ENCODE measurements at regions not wholly inside any gene's neighbourhood (a gene's known extent, or its start where the extent isn't known, plus 50 kb on each side); places are given as distances from the start of the nearest gene placed in this dataset.

DNA sequence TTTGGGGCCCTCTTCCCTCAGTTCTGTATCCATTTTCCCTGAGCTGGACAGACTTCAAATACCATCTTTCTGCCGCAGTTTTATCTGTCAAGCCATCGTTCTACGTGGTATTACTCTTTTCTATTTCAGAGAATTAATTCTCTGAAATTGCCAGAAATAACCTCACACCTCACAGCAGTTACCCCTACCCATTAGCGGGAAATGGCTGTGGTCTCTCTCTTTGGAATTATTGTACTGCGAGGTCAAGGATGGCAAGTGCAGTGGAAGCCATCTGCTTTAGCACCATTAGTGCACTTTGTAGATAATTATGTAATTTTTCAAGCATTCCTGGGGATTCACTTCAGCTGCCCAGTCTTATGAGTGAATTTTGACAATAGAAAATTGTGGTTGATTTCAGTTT lies 147.8 kb upstream of the CDH4 start:
- H3K9me3 ChIP-seq, result no peaks in the 10 kb centered on the region
- H3K4me1 ChIP-seq (ENCODE audit: insufficient read depth), result no peaks in the 10 kb centered on the region
- no peaks in the 10 kb centered on the region for H3K27me3 ChIP-seq
- WGBS, 3 donors, result 69 to 83% (median 77%) methylated on average over 5 of the region's 5 CpGs
- DNase-seq, result no peak
- H3K27ac ChIP-seq, result no peak overlapping the region
- intact Hi-C loops (cut with DNase I), result no loop called here
- no peaks in the 10 kb centered on the region for H3K36me3 ChIP-seq
- no peak overlapping the region for H3K4me3 ChIP-seq
- TF ChIP-seq EP300 (IDR thresholded peaks at IDR 0.05) (no peak), POLR2A (IDR thresholded peaks at IDR 0.05) (no peak)
- TF ChIP-seq, protein P1, sequence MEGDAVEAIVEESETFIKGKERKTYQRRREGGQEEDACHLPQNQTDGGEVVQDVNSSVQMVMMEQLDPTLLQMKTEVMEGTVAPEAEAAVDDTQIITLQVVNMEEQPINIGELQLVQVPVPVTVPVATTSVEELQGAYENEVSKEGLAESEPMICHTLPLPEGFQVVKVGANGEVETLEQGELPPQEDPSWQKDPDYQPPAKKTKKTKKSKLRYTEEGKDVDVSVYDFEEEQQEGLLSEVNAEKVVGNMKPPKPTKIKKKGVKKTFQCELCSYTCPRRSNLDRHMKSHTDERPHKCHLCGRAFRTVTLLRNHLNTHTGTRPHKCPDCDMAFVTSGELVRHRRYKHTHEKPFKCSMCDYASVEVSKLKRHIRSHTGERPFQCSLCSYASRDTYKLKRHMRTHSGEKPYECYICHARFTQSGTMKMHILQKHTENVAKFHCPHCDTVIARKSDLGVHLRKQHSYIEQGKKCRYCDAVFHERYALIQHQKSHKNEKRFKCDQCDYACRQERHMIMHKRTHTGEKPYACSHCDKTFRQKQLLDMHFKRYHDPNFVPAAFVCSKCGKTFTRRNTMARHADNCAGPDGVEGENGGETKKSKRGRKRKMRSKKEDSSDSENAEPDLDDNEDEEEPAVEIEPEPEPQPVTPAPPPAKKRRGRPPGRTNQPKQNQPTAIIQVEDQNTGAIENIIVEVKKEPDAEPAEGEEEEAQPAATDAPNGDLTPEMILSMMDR (IDR thresholded peaks at IDR 0.05), result no peak

DNA sequence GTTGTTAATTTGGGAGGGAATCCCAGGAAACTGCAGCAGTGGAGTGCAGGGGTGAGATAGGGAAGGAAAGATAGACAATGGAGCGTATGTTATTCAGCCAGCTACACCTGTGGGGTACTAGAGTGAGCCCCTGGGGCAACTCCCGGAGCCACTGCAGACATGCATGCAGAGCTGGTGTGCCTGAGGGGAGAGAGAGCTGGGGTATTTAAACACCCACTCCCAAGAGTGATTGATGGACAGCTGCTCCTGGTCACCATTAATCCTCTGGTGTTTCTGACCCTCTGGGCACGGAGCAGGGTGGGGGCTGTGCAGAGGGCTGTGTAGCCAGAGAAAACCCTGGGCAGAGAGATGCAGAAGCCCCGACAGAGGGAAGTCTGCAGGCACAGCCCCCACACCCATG lies 146.7 kb upstream of the CDH4 start:
- no peak overlapping the region for H3K27ac ChIP-seq
- H3K27me3 ChIP-seq, result no peaks in the 10 kb centered on the region
- TF ChIP-seq EP300 (IDR thresholded peaks at IDR 0.05), result no peak
- TF ChIP-seq POLR2A (IDR thresholded peaks at IDR 0.05), result no peak
- TF ChIP-seq, protein P1 (IDR thresholded peaks at IDR 0.05), result no peak
- H3K9me3 ChIP-seq, result no peaks in the 10 kb centered on the region
- intact Hi-C loops (cut with DNase I), result no loop called here
- no peaks in the 10 kb centered on the region for H3K36me3 ChIP-seq
- H3K4me3 ChIP-seq, result no peak overlapping the region
- WGBS, 3 donors, result 50 to 66% (median 58%) methylated on average over 4 of the region's 4 CpGs
- H3K4me1 ChIP-seq (ENCODE audit: insufficient read depth), result no peaks in the 10 kb centered on the region
- no peak for DNase-seq

DNA sequence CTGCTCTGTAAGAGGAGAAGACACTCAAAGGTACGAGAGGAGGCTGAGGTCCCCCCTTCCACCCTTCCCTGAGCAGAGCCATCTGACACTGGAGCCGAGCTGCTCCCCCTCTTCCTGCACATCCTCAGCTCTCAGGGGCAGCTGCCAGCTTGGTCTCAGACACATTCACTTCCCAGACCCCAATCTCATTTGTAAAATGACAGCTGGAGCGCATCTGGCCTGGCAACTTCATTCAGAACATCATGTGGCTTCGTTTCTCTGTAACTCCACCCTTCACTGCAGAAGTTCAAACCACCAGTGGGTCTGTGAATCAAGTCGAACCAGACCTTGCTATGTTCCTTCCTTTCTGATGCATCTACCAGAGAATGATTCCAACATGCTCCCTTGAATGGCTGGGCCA lies 145.6 kb upstream of the CDH4 start:
- 33 to 60% (median 37%) methylated on average over 5 of the region's 5 CpGs for WGBS, 3 donors
- H3K9me3 ChIP-seq, result no peaks in the 10 kb centered on the region
- DNase-seq, result no peak
- TF ChIP-seq EP300 (IDR thresholded peaks at IDR 0.05) (no peak), POLR2A (IDR thresholded peaks at IDR 0.05) (no peak)
- TF ChIP-seq, protein P1 (IDR thresholded peaks at IDR 0.05), result no peak
- H3K27me3 ChIP-seq, result no peaks in the 10 kb centered on the region
- no peak overlapping the region for H3K27ac ChIP-seq
- H3K4me3 ChIP-seq, result no peak overlapping the region
- no peaks in the 10 kb centered on the region for H3K36me3 ChIP-seq
- intact Hi-C loops (cut with DNase I), result no loop called here
- H3K4me1 ChIP-seq (ENCODE audit: insufficient read depth), result no peaks in the 10 kb centered on the region

DNA sequence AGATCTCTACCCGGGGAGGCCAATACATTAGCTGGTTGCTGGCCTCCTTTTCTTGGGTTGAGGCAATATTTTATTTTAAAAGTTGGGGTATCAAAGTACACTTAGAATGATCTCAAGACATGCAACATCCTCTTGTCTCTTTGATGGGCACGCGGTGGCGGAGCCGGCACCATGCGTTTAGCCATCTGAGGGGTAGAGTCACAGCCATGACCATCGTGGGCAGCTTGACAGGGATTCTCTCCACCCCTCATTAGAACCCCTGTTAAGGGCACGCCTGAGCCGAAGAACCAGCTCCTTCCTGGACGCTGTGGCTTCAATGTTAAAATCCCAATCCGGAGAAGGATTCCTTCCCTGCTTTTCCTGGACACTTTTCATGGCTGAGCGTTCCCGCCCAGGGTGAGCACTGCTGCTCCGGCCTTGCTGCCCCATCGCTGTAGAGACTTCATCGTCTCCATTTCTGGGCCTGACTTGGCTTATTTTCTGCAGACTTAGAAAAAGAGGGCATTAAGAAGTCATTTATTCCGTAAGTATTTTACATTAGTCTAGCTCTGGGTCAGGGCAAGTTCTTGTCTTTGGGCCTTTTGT lies 142.7 kb upstream of the CDH4 start:
- Histone ChIP-seq H3K36me3 (no peaks in the 10 kb centered on the region), H3K4me1 (ENCODE audit: insufficient read depth) (no peaks in the 10 kb centered on the region), H3K4me3 (no peak overlapping the region), H3K27ac (no peak overlapping the region), H3K9me3 (no peaks in the 10 kb centered on the region), H3K27me3 (no peaks in the 10 kb centered on the region)
- WGBS, 3 donors, result 85 to 88% (median 86%) methylated on average over 17 of the region's 17 CpGs
- intact Hi-C loops (cut with DNase I), result no loop called here
- no peak for DNase-seq
- no peak for TF ChIP-seq EP300 (IDR thresholded peaks at IDR 0.05)
- no peak for TF ChIP-seq POLR2A (IDR thresholded peaks at IDR 0.05)
- TF ChIP-seq, protein P1 (IDR thresholded peaks at IDR 0.05), result no peak
